ENCODE measurements at regions not wholly inside any gene's neighbourhood (a gene's known extent, or its start where the extent isn't known, plus 50 kb on each side); places are given as distances from the start of the nearest gene placed in this dataset.

GRCh38 chr4:123919576-123920098 is 523.0 kb downstream of the SPRY1 start:
- no peak for DNase-seq (ENCODE audit: low read depth in 2 of 2)

DNA sequence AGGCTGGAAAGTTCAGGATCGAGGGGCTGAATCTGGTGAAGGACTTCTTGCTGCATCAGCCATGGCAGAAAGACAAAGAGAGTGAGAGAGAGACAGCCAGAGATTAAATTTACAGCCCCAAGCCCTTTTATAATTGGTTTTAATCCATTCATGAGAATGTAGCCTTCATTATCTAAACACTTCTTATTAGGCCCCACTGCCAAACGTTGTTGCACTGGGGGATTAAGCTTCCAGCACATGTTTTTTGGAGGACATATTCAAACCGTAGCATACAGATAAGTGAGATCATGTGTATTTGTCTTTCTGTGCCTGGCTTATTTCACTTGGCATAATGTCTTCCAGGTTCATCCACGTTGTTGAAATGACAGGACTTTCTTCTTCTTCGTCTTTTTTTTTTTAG is 524.7 kb downstream of the SPRY1 start:
- no peak for DNase-seq (ENCODE audit: low read depth in 2 of 2)

DNA sequence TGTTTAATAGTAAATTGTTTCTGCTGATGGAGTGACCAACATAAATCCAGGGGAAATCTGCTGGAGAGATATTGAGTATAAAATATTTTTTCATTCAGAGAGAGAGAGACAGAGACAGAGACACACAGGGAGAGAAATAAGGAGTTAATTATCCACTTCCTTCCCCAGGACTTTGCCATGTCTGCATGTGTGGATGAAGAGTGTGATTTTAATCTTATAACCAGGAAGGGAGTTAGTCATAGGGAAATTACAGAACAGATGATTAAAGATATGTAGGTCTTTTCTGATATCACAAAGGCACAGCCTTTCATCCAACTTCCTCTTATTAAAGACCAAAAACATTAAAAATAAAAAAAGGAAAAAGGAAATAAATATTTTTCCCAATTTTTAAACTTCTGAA is 526.3 kb downstream of the SPRY1 start:
- DNase-seq (ENCODE audit: low read depth in 2 of 2) = peak; percentile 83 to 90

GRCh38 chr4:123924536-123924935 is 527.9 kb downstream of the SPRY1 start:
- DNase-seq (ENCODE audit: low read depth in 2 of 2) = peak in 1 of 2 donors; percentile 67

- DNase-seq (ENCODE audit: low read depth in 2 of 2) = no peak
Measured at GRCh38 chr4:123929565-123929964, 533.0 kb downstream of the SPRY1 start.

GRCh38 chr4:123930996-123931395 is 534.4 kb downstream of the SPRY1 start:
- DNase-seq (ENCODE audit: low read depth in 2 of 2) = no peak

DNA sequence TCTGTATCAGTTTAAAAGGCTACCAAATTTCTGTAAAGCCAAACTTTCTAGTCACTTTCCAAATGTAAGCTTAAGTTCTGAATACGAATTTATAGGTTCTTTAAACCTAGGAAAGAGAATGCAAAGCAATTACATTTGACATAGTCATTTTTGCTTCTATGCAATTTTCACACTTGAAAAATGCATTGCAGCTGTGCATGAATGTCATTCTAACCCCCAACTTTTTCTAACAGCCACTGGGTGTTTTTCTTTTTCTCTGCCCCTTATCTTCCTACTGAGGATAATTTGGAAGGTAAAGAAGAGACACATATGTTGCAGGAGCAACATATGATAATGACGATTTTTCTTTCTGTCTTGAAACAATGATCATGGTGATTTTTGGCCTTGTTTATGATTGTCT is 537.5 kb downstream of the SPRY1 start:
- DNase-seq (ENCODE audit: low read depth in 2 of 2) = no peak

GRCh38 chr4:123936621-123937043 is 540.0 kb downstream of the SPRY1 start:
- peak in 1 of 2 donors; percentile 10 for DNase-seq (ENCODE audit: low read depth in 2 of 2)

DNA sequence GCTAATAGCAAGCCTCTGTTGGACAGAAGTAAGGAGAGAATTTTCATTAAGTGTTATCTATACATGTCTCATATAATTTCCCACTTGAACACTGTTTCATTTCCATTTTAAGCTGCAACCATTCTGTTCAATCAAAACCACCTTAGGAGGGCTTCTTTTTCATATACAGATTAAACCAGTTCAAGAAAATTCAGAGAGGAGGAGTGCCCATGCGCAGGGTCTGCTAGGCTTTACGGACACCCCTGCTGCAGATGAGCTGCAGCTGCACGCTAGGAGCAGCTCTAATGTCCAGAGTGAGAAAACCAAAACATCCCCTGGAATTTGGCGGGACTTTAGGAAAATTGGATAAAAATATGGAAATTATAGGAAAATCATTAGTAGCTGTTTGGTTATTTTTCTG is 541.0 kb downstream of the SPRY1 start:
- peak in 1 of 2 donors; percentile 24 for DNase-seq (ENCODE audit: low read depth in 2 of 2)

GRCh38 chr4:123939621-123940020 is 543.0 kb downstream of the SPRY1 start:
- DNase-seq (ENCODE audit: low read depth in 2 of 2) = peak; percentile 85 to 92

GRCh38 chr4:123940604-123941003 is 544.0 kb downstream of the SPRY1 start:
- no peak for DNase-seq (ENCODE audit: low read depth in 2 of 2)

GRCh38 chr4:123941306-123941705 is 544.7 kb downstream of the SPRY1 start:
- DNase-seq (ENCODE audit: low read depth in 2 of 2) = no peak

- DNase-seq (ENCODE audit: low read depth in 2 of 2) = no peak
Measured at GRCh38 chr4:123943976-123944375, 547.4 kb downstream of the SPRY1 start.

DNA sequence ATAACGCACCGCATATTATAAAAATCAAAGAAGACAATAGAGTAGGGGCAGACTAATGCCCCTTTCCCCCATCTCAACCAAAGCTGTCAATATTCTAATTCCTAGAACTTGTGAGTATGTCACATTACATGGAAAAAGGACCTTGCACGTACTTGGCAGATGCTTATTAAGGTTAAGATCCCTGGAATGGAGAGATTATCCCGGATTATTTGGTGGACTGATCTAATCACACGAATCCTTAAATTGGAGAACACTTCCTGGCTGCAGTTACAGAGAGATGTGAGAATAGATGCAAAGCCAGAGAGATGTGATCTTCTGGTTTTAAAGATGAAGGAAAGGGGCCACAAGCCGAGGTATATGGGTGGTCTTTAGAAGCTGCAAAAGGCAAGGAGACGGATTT is 548.7 kb downstream of the SPRY1 start:
- DNase-seq (ENCODE audit: low read depth in 2 of 2) = no peak

DNA sequence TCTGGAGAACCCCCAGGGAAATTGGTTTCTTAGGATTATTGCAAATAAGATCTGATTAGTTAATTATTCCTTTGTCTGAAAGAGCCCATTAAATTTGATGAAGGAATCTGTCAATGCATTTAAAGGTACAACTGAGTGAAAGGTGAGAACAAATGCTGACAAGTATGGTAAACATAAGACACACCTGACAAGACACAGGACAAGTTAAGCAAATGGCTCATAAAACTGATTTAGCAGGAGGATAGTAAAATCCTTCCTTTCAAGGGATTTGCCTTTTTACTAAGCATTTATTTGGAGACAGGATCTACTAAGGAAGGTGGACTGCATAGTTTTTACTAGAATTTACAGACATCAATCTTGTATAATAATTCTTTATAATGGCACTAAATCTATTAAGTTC is 553.9 kb downstream of the SPRY1 start:
- DNase-seq (ENCODE audit: low read depth in 2 of 2) = no peak

GRCh38 chr4:123952530-123953274 is 556.1 kb downstream of the SPRY1 start:
- no peak for DNase-seq (ENCODE audit: low read depth in 2 of 2)

DNA sequence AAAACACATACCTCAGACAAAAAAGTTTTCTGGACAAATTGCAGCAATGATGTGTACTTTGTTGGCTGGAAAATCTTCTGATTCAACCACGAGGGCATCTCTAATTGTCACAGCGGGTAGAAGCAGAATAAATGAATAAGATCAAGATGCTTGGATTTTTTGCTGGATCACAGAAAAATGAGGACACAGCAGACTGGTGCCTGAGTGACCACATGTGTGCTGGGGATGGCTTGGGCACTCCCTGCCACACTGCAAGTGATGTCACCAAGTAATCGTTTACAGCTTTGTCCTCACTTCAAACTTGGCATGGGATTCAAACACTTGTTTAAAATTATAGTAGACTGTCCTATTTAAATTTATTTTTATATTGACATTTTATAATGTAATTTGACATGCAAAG is 557.0 kb downstream of the SPRY1 start:
- no peak for DNase-seq (ENCODE audit: low read depth in 2 of 2)

GRCh38 chr4:123954220-123954619 is 557.6 kb downstream of the SPRY1 start:
- no peak for DNase-seq (ENCODE audit: low read depth in 2 of 2)

DNA sequence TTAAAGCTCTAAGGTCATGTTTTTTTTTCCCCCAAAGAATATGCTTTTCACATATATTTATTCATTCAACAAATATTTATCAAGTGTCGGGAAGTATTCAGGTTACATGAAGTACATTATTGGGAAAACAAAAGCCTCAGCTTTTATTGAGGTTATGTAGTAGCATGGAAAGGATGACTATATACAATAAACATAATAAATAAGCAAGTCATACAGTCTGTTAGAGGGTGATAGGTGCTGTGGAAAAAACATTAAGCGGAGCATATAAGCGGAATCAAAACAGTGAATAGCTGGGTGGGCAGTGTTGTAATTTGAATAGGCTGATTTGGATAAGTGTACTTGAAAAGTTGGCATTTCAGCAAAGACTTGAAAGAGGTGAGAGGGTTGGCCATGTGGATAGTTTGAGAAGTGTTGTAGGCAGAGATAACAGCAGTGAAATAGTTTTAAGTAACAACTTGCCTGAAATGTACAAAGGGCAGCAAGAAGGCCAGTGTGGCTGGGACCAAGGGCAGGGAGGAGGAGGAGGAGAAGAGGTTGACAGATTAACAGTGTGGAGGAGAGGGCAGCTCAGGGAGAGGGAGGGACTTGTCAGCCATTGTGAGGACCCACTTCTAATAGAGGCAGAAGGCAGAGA is 558.7 kb downstream of the SPRY1 start:
- DNase-seq (ENCODE audit: low read depth in 2 of 2) = no peak

- no peak for DNase-seq (ENCODE audit: low read depth in 2 of 2)
Measured at GRCh38 chr4:123956204-123956603, 559.6 kb downstream of the SPRY1 start.

- no peak for DNase-seq (ENCODE audit: low read depth in 2 of 2)
Measured at GRCh38 chr4:123966990-123967769, 570.6 kb downstream of the SPRY1 start.

DNA sequence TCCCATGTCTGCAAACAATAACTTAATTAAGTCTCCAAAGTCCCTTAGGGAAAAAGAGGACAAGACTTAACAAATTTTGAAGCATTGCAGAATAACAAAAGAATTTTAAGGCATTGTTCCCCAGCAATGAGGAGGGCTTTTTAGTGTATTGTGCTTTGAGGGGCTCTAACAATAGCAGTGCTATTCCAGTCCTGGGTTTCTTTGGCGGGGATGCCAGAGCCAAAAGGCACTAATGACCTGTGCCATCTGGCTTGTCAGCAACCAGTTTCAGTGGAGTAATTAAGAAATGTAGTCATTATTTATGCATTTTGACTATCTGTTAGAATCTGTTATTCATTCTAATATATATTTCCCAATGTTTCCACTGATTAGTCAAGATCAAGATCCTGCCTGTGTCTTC is 575.4 kb downstream of the SPRY1 start:
- no peak for DNase-seq (ENCODE audit: low read depth in 2 of 2)
